GM21619 (cell line): ENCODE measurements at regions not wholly inside any gene's neighbourhood (a gene's known extent, or its start where the extent isn't known, plus 50 kb on each side); places are given as distances from the start of the nearest gene placed in this dataset.
"Not testable (repeated sequence)": the region's sequence is repeated elsewhere in the genome, so short reads cannot be mapped to it uniquely, and the experiment has no call there.

Source experiments
- ATAC-seq: cut with Tn5 transposase; IDR thresholded peaks from one replicate; pipeline ENCODE4 v1.9.1; 2021; ENCODE audit not compliant: unreplicated experiment

GRCh38 chr19:28067882-28068281, 1145.1 kb downstream of the UQCRFS1 start:
- no peak for ATAC-seq

- ATAC-seq = no peak
These were observed 1146.0 kb downstream of the UQCRFS1 start for GRCh38 chr19:28066988-28067387.

- no peak for ATAC-seq
These were observed 1146.8 kb downstream of the UQCRFS1 start for GRCh38 chr19:28066161-28066560.

GRCh38 chr19:28065026-28065425, 1147.9 kb downstream of the UQCRFS1 start:
- no peak for ATAC-seq

GRCh38 chr19:28063702-28064101, 1149.2 kb downstream of the UQCRFS1 start:
- no peak for ATAC-seq

- ATAC-seq = no peak
These were observed 1151.8 kb downstream of the UQCRFS1 start for GRCh38 chr19:28061111-28061510.

GRCh38 chr19:28057026-28057425, 1155.9 kb downstream of the UQCRFS1 start:
- not testable (repeated sequence) for ATAC-seq

GRCh38 chr19:28051047-28051446, 1161.9 kb downstream of the UQCRFS1 start:
- no peak for ATAC-seq

GRCh38 chr19:28049875-28050274, 1163.1 kb downstream of the UQCRFS1 start:
- ATAC-seq = no peak

- no peak for ATAC-seq
These were observed 1166.0 kb downstream of the UQCRFS1 start for GRCh38 chr19:28046932-28047331.

- ATAC-seq = no peak
These were observed 1167.3 kb downstream of the UQCRFS1 start for GRCh38 chr19:28045621-28046020.

GRCh38 chr19:28044477-28044876, 1168.5 kb downstream of the UQCRFS1 start:
- no peak for ATAC-seq

- no peak for ATAC-seq
These were observed 1170.4 kb downstream of the UQCRFS1 start for GRCh38 chr19:28042516-28042915.

- ATAC-seq = no peak
These were observed 1173.1 kb downstream of the UQCRFS1 start for GRCh38 chr19:28039677-28040381.

GRCh38 chr19:28037186-28037585, 1175.8 kb downstream of the UQCRFS1 start:
- ATAC-seq = no peak

- no peak for ATAC-seq
These were observed 1176.5 kb downstream of the UQCRFS1 start for GRCh38 chr19:28036486-28036885.

GRCh38 chr19:28034936-28035335, 1178.0 kb downstream of the UQCRFS1 start:
- ATAC-seq = no peak

- ATAC-seq = no peak
These were observed 1184.0 kb downstream of the UQCRFS1 start for GRCh38 chr19:28028881-28029444.

- no peak for ATAC-seq
These were observed 1185.8 kb downstream of the UQCRFS1 start for GRCh38 chr19:28027116-28027515.

GRCh38 chr19:28026636-28027035, 1186.3 kb downstream of the UQCRFS1 start:
- no peak for ATAC-seq

GRCh38 chr19:28024920-28025319, 1188.0 kb downstream of the UQCRFS1 start:
- ATAC-seq = no peak

- no peak for ATAC-seq
These were observed 1189.9 kb downstream of the UQCRFS1 start for GRCh38 chr19:28023064-28023463.

GRCh38 chr19:28022506-28022905, 1190.4 kb downstream of the UQCRFS1 start:
- no peak for ATAC-seq
